SK-N-MC (cell line): ENCODE measurements at regions not wholly inside any gene's neighbourhood (a gene's known extent, or its start where the extent isn't known, plus 50 kb on each side); places are given as distances from the start of the nearest gene placed in this dataset.

Experiments used
- DNase-seq: peaks from one replicate; pipeline ENCODE4 v3.0.0-alpha.2; 2011; ENCODE audit warnings: low read depth, low spot score
- H3K27ac ChIP-seq: fragments of 200-600 bp; sonication (generic); 2 replicates; pipeline ENCODE4 v1.5.1; 2016; ENCODE audit warnings: mixed run types
- H3K36me3 ChIP-seq: fragments of 200-600 bp; sonication (generic); 2 replicates; pipeline ENCODE4 v1.6.1; 2017; ENCODE audit warnings: antibody characterized with exemption, low read length, mixed read lengths; ENCODE audit not compliant: insufficient read depth
- H3K4me3 ChIP-seq: fragments of 200-600 bp; sonication (generic); 2 replicates; pipeline ENCODE4 v1.5.1; 2016
- H3K9ac ChIP-seq: fragments of 200-600 bp; sonication (generic); 2 replicates; pipeline ENCODE4 v1.8.0; 2017; ENCODE audit warnings: mixed run types, mixed read lengths; ENCODE audit not compliant: insufficient read length
- H3K9me3 ChIP-seq: fragments of 200-600 bp; sonication (generic); 2 replicates; pipeline ENCODE4 v1.6.1; 2017; ENCODE audit warnings: low read depth, mild to moderate bottlenecking, antibody characterized with exemption, low read length, moderate library complexity, mixed read lengths
- EZH2 ChIP-seq: fragments of 200-600 bp; sonication (generic); IDR thresholded peaks from one replicate; pipeline ENCODE4 v1.6.1; 2017; ENCODE audit warnings: antibody characterized with exemption
- FOXP2 ChIP-seq: optimal IDR thresholded peaks from 2 replicates; pipeline ENCODE3; 2011; ENCODE audit warnings: mild to moderate bottlenecking, moderate library complexity; ENCODE audit not compliant: insufficient read depth; ENCODE audit errors: extremely low read length, control extremely low read depth
- POLR2AphosphoS5 ChIP-seq: IDR thresholded peaks from 2 replicates; pipeline ENCODE4 v1.6.1; 2012; ENCODE audit warnings: mild to moderate bottlenecking, low read depth, low read length, borderline replicate concordance

GRCh38 chr10:113384181-113384580 lies 168.7 kb upstream of the HABP2 start:
- no peaks in the 10 kb centered on the region for H3K9me3 ChIP-seq
- H3K9ac ChIP-seq: no peak overlapping the region
- no peaks in the 10 kb centered on the region for H3K36me3 ChIP-seq
- H3K27ac ChIP-seq: no peak overlapping the region
- no peak for DNase-seq
- H3K4me3 ChIP-seq: no peak overlapping the region
- TF ChIP-seq POLR2AphosphoS5: no peak
- no peak for TF ChIP-seq FOXP2
- no peak for TF ChIP-seq EZH2

DNA sequence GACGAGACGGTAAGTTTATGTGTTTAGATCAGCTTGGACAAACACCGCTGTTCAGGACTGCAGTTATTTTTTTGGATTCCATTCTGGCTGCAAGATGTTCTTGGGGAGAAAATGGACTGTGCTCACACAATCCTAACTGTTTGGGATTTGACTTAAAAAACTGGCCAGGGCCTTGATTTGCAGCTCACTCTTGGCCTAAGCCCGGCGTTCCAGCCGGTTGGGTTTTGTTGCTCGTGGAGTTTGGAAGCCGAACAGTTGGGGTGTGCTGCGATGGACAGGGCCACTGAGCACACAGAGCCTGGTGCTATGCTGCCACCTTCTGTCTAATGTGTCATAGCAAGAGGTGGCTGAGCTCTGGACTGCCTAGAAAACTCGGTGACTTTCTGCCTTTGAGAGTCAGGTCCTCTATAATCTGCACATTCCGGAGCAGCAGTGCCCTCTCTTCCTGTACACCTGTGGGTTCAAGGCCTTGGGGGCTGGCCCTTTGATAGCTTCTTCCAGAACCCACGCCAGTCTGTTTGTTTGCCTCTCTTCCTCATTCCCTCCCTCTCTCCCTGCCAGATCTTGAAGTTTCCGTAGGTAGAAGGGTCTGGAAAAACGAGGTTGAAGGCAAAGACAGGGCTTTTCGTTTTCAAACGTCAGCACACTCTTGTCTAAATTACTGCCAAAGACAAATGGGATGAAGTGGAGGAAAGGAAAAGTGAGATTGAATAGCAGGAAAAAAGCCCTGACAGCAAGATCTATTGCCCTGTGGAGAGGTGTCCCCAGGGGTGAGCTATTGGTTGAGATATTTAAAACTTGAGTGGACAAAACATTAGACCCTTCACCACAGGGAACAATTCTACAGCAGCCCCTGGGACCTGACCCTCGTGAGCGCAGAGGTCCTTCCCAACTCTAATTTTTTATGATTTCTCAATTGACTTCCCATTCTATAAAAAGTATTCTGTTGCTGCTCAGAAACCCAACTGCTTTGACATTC lies 167.5 kb upstream of the HABP2 start:
- Histone ChIP-seq H3K4me3 (no peak overlapping the region), H3K27ac (no peak overlapping the region), H3K9me3 (no peaks in the 10 kb centered on the region), H3K36me3 (no peaks in the 10 kb centered on the region), H3K9ac (no peak overlapping the region)
- no peak for DNase-seq
- TF ChIP-seq POLR2AphosphoS5 (no peak), FOXP2 (no peak), EZH2 (no peak)

DNA sequence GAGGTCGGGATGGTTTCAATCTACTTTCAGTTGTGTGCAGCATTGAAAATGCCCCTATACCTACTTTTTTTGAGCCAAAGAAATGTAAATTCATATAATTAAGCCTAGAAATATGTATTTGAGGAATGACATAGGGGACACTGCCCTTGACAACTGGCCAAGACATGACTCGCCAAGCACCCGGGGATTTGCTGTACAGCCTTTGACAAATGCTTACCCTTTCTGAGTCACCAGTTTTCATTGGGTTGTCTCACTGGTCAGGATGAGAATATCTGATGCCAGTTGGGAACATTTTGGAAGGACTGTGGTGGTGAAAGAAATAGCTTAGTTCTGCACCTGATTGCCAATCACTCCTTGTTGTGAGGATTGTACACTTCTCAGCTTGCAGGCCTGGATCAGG lies 166.8 kb upstream of the HABP2 start:
- Histone ChIP-seq H3K27ac (no peak overlapping the region), H3K4me3 (no peak overlapping the region), H3K9me3 (no peaks in the 10 kb centered on the region), H3K36me3 (no peaks in the 10 kb centered on the region), H3K9ac (no peak overlapping the region)
- TF ChIP-seq POLR2AphosphoS5: no peak
- no peak for TF ChIP-seq FOXP2
- TF ChIP-seq EZH2: no peak
- no peak for DNase-seq

DNA sequence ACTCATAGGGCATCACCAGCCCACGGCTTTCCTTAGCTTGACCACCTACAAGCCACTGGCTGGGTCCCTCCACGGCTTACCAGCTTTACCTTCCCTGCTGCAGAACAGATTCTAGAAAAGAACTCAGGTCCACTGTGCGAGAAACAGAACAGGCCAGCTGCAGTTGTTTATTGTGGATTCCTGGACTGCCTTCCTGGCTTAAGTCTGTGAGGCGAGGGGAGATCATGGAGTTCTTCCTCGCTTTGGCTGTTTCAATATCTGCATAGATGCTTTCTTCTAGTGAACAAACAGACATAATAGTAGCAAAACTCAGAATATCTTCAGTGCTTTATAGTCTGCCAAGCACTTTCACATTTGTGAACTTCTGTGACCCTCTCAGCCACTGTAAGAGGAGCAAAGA lies 162.9 kb upstream of the HABP2 start:
- H3K36me3 ChIP-seq: no peaks in the 10 kb centered on the region
- no peak for DNase-seq
- no peaks in the 10 kb centered on the region for H3K9me3 ChIP-seq
- no peak overlapping the region for H3K27ac ChIP-seq
- TF ChIP-seq POLR2AphosphoS5: no peak
- no peak for TF ChIP-seq EZH2
- TF ChIP-seq FOXP2: no peak
- H3K9ac ChIP-seq: no peak overlapping the region
- H3K4me3 ChIP-seq: no peak overlapping the region

DNA sequence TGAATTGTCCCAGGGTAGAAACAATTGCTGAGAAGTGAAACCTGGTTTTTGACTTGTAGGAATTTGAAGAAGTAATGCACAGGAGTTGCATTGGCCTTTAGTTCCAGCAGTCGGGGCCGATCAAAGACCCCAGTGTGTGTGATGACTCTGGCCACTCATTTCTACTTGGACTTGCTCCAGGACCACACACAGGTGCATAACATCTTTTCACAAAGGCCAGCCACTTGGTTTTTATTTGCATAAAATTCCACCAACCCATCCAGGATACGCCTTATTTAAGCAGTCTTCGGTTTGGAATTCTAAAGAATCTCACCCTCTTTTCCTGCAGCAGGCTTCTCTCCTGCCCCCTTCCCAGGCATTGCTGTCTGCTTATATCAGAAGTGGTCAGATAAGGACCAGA lies 162.0 kb upstream of the HABP2 start:
- TF ChIP-seq POLR2AphosphoS5 (no peak), FOXP2 (no peak), EZH2 (no peak)
- Histone ChIP-seq H3K9ac (no peak overlapping the region), H3K27ac (no peak overlapping the region), H3K9me3 (no peaks in the 10 kb centered on the region), H3K4me3 (no peak overlapping the region), H3K36me3 (no peaks in the 10 kb centered on the region)
- no peak for DNase-seq

GRCh38 chr10:113397047-113397446 lies 155.8 kb upstream of the HABP2 start:
- Histone ChIP-seq H3K9me3 (no peaks in the 10 kb centered on the region), H3K36me3 (no peaks in the 10 kb centered on the region), H3K4me3 (no peak overlapping the region)

DNA sequence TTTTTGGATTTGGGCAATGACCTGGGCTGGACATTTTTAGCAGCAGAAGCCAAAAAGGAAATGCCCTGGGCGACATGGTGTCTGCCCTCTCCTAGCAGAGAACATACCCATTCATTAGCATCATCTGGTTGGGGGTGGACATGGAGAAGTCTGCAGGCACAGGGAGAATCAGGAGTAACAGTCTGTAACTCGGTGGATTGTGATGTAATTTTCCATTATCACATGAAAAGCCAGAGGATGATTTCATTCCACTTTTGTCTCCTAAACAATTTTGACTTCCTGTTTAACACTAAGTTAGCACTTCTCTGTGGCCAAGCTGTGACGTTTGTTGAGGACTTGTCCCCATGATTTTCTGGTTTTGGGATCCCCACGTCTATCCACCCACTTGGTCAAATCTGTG lies 153.8 kb upstream of the HABP2 start:
- H3K27ac ChIP-seq: no peak overlapping the region
- DNase-seq: no peak
- no peak overlapping the region for H3K4me3 ChIP-seq
- H3K9me3 ChIP-seq: no peaks in the 10 kb centered on the region
- H3K36me3 ChIP-seq: no peaks in the 10 kb centered on the region
- TF ChIP-seq POLR2AphosphoS5 (no peak), EZH2 (no peak), FOXP2 (no peak)
- no peak overlapping the region for H3K9ac ChIP-seq

More at GRCh38 chr10:113397047-113397446, 155.8 kb upstream of the HABP2 start:
- TF ChIP-seq FOXP2: no peak
- no peak for TF ChIP-seq POLR2AphosphoS5
- no peak for TF ChIP-seq EZH2
- H3K27ac ChIP-seq: no peak overlapping the region
- DNase-seq: no peak
- no peak overlapping the region for H3K9ac ChIP-seq

- no peak for DNase-seq
- no peaks in the 10 kb centered on the region for H3K36me3 ChIP-seq
- no peak for TF ChIP-seq POLR2AphosphoS5
- no peak for TF ChIP-seq FOXP2
- no peak for TF ChIP-seq EZH2
- no peaks in the 10 kb centered on the region for H3K9me3 ChIP-seq
- no peak overlapping the region for H3K27ac ChIP-seq
- no peak overlapping the region for H3K9ac ChIP-seq
- no peak overlapping the region for H3K4me3 ChIP-seq
These were observed 150.3 kb upstream of the HABP2 start for GRCh38 chr10:113402602-113403001.
